NCI-H526 (cell line): ENCODE measurements at regions not wholly inside any gene's neighbourhood (a gene's known extent, or its start where the extent isn't known, plus 50 kb on each side); places are given as distances from the start of the nearest gene placed in this dataset.
"Not testable (repeated sequence)": the region's sequence is repeated elsewhere in the genome, so short reads cannot be mapped to it uniquely, and the experiment has no call there.

Experiments
- DNase-seq, 2 experiments: peaks; one replicate each; lab custom pipeline; 2025; lab: John Stamatoyannopoulos, UW

DNA sequence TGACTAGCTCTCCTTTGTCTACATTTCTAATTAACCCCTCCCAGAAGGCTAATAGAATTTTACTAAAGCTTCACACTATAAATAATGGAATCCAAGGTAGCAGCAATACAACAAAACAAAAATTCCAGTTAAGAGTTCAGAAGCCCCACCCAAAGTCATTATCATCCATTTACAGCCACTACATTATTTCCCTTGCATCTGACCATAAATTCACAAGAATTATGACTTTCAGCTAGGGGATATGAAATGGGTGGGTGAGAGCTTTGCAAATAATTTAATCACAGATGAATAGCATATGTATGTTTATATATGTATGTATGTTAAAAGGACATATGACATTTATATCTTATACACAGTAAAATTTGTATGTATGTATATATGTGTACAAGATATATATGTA is 65.3 kb upstream of the PTGDR start:
- DNase-seq = no peak

DNA sequence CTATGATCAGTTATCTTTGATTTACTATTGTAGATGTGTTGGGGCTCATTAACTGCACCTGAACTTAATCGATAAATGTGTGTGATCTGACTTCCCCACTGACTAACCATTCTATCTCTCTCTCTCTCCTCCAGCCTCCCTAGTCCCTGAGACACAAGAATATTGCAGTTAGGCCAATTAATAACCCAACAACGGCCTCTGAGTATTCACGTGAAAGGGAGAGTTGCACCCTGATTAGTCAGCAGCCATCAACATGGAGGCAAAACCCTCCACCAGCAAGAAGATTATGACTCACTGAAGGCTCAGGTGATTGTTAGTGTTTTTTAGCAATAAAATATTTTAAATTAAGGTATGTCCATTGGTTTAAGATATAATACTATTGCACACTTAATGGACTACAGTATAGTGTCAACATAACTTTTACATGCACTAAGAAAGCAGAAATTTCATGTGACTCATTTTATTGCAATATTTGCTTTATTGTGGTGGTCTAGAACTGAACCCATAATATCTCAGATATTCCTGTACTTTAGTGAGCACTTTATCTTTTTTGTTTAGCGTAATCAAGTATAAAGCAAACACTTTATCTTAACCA is 77.1 kb upstream of the PTGDR start:
- no peak for DNase-seq

DNA sequence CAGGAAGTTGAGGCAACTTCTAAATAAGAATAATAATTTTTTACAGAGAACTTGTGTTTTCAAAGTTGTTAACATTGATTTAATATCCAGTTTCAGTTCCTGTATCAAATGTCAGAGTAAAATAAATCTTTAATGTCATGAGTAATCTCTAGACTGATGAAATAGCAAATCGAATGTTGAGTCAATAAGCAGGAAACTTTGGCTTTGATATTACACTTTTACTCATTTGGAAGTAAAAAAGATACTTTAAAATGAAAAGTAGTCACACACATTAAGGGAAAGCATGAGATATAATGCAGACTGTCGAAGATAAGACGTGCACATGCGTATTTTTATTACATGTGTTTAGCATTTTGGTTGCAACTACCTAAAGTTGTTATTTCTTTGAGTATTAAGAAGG is 78.2 kb upstream of the PTGDR start:
- DNase-seq = no peak

DNA sequence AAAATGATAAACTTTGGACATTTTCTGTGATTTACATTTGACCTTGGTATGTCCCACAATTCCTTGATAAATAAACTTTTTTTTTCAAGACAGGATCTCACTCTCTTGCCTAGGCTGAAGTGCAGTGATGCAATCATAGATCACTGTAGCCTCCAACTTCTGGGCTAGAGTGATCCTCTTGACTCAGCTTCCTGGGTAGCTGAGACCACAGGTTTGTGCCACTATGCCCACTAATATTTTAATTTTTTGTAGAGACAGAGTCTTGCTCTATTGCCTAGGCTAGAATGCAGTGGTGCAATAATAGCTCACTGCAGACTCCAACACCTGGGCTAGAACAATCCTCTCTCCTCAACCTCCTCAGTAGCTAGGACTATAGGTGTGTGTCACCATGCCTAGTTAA is 79.1 kb upstream of the PTGDR start:
- no peak for DNase-seq

DNA sequence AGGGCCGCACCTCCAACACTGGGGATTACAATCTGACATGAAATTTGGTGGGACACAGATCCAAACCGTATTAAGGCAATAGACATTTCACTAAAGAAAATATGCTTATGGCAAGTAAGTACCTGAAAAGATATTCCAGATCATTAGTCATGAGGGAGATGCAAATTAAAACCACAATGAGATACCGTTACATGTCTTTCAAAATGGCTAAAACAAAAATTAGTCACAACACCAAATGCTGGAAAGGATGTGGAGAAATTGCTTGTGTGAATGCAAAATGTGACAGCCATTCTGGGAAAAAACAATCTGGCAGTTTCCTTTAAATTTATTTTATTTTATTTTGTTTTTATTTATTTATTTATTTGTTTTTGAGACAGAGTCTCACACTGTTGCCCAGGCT is 82.3 kb upstream of the PTGDR start:
- no peak for DNase-seq

DNA sequence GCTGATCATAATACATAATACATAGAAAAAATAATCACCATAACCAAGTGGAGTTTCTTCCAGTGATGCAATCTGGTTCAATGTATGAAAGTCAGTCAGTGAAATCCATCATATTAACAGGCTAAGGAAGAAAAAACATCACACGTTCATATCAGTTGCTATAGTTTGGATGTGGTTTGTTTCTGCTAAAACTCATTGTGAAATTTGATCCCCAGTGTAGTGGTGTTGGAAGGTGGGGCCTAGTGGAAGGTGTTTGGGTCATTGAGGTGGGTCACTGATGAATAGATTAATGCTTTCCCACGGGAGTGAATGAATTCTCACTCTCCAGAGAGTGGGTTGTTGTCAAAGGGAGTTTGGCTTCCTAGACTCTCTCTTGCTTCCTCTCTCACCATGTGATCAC is 84.6 kb upstream of the PTGDR start:
- DNase-seq = no peak

DNA sequence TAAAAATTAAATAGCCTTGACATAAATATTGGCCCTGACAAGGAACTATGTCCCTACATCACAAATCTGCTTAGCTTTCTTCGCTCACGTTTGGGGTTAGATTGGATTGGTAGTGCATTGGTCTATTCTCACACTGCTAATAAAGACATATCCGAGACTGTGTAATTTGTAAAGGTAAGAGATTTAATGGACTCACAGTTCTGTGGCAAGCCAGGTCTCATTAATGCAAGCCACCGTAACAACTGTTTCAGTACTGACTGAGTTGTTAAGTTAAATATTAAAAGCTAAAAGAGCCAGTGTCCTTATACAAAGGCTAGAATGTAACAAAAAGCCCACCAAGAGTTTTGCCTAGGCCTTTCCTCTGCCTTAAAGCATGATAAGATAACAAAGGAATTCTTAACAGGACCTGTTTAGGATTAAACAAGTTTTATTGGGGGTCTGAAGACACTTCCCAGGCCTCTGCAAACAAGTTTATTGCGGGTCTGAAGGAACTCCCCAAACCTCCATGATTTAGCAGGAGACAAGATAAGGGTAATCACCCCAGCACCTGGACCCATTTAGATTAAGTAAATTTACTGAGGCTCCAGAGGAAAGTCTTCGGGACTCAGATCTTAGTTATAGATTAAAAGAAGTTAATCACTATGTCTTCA is 88.2 kb upstream of the PTGDR start:
- DNase-seq = no peak

DNA sequence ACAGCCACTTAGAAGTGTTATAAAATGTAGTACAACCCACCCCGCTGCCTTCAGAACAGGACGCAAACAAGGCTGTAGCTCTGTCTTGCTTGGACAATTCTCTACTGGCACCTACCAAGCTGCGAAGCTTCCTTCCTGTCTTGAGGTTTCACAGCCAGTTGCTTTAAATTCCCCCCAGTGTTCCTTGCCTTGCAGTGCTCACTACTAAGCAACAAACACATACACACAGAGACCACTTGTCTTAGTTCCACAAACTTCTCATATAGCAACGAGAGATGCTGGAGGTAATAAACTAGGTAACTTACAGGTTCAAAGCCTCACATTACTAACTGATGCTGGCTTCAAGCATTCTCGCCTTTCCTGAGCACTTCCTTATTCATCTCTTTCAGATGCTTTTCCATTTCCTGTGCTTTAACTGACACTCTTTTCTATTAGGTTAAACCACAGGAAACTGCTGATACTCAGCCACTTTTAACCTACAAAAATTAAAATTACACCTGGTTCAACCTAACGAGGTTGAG is 91.5 kb upstream of the PTGDR start:
- no peak for DNase-seq

DNA sequence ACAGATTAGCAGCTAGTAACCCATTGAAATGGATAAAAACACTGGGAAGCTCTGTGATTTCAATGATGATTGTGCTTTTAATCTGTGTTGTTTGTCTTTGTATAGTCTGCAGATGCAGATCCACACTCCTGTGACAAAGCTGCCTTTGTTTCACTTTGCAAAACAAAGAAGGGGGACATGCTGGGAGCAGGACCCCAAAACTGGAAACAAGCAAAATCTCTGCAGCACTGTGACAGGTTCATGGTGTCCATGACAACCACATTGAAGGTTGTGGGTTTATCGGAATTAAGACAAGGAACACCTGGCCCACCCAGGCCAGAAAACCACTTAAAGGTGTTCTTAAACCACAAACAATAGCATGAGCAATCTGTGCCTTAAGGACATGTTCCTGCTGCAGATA is 95.6 kb upstream of the PTGDR start:
- not testable (repeated sequence) for DNase-seq

DNA sequence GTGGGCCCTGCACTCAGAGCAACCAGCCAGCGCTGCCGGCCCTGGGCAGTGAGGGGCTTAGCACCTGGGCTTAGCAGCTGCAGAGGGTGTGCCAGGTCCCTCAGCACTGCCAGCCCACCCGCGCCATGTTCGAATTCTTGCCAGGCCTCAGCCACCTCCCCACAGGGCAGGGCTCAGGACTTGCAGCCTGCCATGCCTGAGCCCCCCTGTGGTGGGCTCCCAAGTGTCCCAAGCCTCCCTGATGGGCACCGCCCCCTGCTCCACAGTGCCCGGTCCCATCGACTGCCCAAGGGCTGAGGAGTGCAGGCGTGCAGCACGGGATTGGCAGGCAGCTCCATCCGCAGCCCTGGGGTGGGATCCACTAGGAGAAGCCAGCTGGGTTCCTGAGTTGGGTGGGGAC is 98.0 kb upstream of the NID2 start:
- DNase-seq = no peak

DNA sequence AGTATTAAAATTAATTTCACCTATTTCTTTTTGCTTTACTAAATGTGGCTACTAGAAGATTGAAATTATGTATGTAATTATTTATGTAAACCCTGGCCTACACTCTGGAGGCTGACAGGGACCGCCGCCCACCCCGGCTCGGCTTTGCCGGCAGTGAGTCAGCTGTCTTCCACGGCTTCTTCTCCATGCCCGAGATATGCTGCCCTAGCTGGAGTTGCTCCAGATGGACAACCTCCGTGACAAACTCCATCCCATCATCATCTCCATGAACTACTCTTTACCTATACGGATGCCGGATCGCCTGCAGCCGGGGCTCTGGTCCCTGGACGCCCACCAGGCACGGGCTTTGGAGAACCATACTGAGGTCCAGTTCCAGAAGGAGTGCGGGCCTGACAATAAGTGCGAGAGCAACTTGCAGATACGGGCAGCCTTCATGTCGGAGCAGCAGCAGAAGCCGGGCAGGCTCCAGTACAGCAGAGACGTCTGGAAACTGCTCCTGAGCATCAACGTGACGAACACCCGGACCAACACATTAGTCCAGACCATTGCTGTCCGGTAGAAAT is 86.9 kb upstream of the NID2 start:
- no peak for DNase-seq

DNA sequence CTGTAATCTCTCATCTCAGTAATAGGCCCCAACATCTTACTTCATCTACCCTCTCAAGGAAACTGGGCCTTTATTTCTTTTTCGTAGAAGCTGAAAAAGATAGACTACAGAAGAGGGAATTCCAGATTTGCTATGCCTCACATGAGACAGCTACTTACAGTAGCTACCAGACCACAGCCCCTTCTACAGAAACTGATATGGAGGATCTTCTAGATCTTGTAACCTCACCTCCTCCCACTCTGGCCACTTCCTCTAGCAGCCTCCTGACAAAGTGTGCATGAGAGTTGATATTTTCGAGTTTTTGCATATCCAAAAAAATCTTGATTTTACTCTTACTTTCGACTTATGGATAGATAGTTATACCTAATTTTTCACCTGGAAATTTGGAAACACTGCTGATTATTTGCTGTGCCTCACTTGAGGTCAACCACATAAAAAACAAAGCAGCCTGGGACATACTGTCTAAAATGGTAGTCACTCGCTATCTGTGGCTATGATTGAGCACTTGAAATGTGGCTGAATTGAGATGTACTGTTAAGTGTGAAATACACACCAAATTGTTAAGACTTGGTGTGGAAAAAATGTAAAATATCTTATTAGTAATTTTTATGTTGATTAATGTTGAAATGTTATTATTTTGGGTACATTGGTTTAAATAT is 86.3 kb upstream of the NID2 start:
- no peak for DNase-seq

DNA sequence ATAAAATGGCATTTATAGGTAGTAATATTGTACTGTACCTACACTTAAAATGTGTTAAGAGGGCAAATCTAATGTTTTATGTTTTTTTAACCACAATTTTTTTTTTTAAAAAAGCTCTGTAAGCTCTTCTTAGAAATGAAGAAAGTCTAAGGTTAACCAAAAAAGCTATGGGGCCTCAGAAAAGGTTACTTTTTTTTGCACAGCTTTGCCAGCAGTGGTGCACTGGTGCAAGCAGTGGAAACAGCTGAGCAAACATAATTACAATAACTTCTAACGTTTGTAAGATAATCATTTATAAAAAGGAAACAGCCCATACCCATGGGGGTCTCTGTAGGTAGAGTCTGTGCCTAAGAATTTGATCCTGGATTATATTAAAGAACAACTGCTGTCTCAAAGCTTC is 85.1 kb upstream of the NID2 start:
- DNase-seq = peak in 1 of 2 experiments; percentile 55

DNA sequence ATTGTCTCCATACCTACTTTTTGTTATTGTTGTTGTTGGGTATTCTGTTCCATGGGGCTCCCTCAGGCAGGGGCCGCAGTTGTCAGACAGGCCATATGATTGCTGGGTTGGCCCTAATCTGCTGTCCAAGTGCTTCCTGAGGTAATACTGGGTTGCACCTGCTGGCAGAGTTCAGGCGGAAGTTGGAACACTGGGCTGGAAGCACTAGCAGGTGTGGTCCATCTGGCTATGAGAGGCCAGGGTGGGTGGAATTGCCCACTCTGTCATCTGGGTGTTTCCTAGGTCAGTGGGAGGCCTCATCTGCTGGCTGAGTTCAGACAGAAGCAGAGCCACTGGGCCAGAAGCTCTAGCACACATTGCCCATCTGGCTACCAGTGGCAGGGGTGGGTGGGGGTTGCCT is 81.3 kb upstream of the NID2 start:
- DNase-seq = no peak

DNA sequence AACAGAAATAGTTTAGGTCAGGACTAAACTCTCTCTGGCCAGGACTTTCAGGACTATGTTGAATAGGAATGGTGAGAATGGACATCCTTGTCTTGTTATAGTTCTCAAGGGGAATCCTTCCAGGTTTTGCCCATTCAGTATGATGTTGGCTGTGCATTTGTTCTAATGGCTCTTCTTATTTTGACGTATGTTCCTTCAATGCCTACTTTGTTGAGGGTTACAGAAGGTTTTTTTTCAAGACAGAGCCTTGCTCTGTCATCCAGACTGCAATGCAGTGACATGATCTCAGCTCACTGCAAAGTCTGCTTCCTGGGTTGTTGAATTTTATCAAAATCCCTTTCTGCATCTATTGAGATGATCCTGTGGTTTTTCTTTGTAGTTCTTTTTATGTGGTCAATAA is 79.5 kb upstream of the NID2 start:
- DNase-seq = no peak

DNA sequence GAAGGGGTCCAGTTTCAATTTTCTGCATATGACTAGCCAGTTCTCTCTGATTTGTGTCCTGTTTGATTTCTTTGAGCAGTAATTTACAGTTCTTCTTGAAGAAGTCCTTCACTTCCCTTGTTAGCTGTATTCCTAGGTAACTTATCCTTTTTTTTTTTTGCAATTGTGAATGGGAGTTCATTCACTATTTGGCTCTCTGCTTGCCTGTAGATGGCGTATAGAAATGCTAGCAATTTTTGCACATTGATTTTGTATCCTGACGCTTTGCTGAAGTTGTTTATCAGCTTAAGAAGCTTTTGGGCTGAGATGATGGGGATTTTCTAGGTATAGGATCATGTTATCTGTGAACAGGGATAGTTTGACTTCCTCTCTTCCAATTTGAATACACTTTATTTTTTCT is 77.6 kb upstream of the NID2 start:
- DNase-seq = no peak

DNA sequence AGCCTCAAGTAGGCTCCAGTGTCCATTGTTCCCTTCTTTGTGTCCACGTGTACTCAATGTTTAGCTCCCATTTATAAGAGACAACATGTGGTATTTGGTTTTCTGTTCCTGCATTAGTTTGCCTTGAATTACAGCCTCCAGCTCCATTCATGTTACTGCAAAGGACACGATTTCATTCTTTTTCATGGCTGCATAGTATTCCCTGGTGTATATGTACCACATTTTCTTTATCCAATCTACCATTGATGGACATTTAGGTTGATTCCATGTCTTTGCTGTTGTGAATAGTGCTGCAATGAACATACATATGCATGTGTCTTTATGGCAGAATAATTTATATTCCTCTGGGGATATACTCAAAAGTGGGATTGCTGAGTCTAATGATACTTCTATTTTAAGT is 75.2 kb upstream of the NID2 start:
- not testable (repeated sequence) for DNase-seq

DNA sequence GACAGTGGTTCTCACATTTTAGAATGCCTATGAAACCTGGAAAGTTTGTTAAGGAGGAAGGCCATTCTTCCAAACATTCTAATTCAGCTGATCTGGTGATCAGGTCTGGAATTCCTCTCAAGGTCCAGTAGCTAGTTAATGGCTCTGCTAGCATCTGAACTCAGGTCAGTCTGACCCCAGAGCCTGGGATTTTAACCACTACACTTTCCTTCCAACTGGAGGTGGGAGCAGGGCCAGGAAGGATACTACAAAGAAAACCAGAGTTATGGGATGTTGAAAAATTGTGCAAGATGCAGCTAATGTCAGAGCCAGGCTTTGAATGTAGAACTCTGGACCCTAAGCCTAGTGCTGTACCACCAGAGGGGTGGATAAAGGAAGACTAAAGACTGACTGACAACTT is 73.6 kb upstream of the NID2 start:
- no peak for DNase-seq

DNA sequence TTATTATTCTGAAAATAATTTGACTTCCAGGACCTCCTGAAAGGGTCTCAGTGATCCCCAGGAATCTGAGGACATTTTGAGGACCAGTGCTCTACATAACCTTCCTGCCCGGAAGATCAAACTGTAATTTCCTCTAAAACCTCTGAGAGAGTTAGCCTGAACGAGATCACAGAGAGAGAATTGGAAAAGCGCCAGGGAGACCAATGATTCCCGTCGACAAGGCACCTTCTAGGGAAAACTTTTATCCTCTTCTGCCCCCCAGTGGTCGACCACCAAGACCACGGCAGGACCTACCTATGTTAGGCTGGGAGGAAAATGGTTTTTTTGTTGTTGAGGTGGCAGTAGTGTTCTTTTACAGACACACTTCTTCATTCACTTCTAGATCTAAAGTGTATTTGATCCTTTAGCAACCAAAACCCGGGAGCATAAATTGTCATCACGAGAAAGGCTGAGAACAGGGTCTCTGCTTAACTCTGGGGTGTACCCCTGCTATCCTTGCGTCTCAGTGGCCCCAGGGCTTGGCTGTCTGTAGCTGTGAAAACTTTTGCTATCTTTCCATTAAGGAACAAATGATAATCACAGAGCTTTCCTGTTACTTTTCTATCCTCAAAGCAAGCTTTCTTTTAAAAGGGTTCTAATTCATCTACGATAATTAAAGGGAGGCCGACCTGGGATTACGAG is 62.9 kb upstream of the NID2 start:
- DNase-seq = peak; percentile 68 to 89

DNA sequence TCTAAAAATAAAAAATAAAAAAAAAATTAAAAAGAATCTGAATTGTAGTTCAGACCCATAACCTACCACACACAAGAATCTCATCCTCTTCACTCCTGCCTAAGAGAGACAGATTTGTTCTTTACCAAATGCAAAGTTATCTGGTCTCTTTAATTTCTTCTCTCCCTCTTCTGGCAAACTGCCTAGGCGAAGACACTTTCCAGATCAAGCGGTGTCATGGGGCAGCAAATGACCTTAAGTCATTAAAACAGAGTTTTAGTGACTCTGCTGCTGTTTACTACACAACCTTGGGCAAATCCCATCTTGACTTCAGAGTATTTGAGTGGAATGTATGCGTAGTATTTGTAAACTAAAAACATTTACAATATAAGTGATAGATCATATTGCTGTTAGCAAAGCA is 60.9 kb upstream of the NID2 start:
- DNase-seq = no peak

DNA sequence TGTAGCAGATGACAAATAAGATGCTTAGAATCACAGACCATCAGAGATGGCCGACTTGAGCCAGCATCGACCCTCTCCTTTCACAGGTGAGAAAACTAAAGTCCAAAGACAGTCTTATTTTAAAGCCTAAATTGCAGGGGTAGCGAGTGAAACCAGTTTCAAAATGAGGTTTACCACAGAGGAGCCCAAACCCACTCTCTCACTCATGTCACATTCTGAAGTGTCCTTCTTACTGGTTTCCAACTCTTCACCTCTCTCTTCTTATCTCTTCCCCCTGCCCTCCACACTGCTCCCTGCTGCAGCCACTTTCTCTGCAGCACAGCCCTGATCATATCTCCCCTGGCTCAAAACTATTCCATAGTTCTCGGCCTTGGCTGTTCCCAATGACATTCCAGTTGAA is 57.0 kb upstream of the NID2 start:
- no peak for DNase-seq

DNA sequence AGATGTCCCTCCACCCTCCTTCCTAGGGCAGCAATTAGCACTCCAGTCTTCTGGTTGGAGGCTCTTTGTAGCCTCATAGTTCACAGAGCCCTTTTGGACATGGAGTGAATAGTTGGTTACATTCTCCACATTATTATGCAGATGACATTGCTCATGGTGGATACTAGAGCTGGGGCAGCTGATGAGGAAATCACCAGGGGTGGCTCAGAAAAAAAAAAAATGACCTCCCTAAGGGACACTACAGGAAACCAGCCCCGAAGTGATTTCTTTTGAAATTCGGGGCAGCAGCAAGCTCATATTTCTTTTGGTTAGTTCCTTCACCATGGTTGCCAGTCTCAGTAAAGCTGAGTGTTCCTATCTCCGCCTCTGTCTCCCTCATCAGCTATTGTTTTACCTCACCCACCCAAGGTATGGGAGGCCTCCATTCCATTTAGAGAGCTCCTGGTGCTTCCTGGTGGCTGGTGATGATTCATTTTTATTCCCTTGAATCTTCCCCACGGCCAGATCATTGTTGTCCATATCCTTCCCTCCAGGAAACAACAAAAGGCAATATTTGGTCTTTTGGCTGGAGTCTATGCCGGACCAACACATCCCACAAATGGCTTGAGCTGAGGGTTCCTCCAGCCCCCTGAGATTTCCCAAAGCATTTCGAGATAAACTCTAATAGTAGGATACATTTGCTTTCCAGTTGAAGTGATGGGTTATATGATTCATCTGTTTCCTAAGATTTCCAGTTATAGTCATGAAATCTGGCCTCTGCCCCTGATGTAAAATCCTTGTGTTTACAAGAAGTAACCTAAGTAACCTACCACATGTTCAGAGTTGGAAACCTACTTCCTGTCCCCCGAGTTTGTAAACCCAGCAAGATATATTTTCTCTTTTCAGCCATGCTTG is 56.2 kb upstream of the NID2 start:
- DNase-seq = no peak
